HepG2 (cell line): ENCODE measurements at regions not wholly inside any gene's neighbourhood (a gene's known extent, or its start where the extent isn't known, plus 50 kb on each side); places are given as distances from the start of the nearest gene placed in this dataset.

Experiments used
- ATAC-seq: fragments of 200-7000 bp; cut with Tn5 transposase; 3 replicates; pipeline ENCODE4 v1.9.1; 2020; ENCODE audit warnings: mild to moderate bottlenecking, moderate library complexity
- BruUV-seq: library from RNA; stranded (reverse); fragments of 400-500 nt; replicated peaks from 2 replicates; lab custom pipeline; 2021; lab: Mats Ljungman, UMichigan
- CTCF ChIA-PET: fragments of 300-600 bp; formaldehyde crosslinking; extraction: SDS; loops from one replicate; lab custom pipeline; 2021; ENCODE audit warnings: low total read pairs, inconsistent platforms, low intra/inter-chr PET ratio; lab: Yijun Ruan, JAX
- POLR2A ChIA-PET: fragments of 350-600 bp; sonication (Branson Sonifier 250); formaldehyde crosslinking; loops from one replicate; lab custom pipeline; 2020; ENCODE audit warnings: antibody characterized with exemption, inconsistent platforms; lab: Yijun Ruan, JAX
- DNase-seq: peaks from one replicate; pipeline ENCODE4 v3.0.0-alpha.2; 2015; ENCODE audit warnings: low spot score
- FAIRE-seq: peaks from 3 replicates; lab custom pipeline; 2011; peaks lifted over from hg19 to GRCh38; lab: Jason Lieb, UNC
- H2AFZ ChIP-seq: one replicate; pipeline ENCODE4 v1.6.1; 2011; ENCODE audit warnings: low read length, inconsistent platforms
- H3K27ac ChIP-seq: fragments of 300-600 bp; 3 replicates; pipeline ENCODE4 v1.8.0; 2011; ENCODE audit warnings: mixed run types, mild to moderate bottlenecking, mixed read lengths, low read length, inconsistent platforms; ENCODE audit not compliant: insufficient read depth; ENCODE audit errors: extremely low read length
- H3K27me3 ChIP-seq, 2 experiments: fragments of 200-600 bp in 1 of 2; 2 replicates in 1 of 2; 3 replicates in 1 of 2; pipeline versions ENCODE4 v1.6.0 to v1.8.0; 2011; ENCODE audit warnings: low read length in 2 of 2, mild to moderate bottlenecking in 2 of 2, moderate library complexity in 2 of 2, inconsistent platforms in 1 of 2; ENCODE audit not compliant: insufficient read depth in 2 of 2, control insufficient read depth in 1 of 2
- H3K36me3 ChIP-seq, 2 experiments: fragments of 200-600 bp in 1 of 2; replicated peaks in 1 of 2; 2 replicates in 1 of 2; 3 replicates in 1 of 2; pipeline versions ENCODE4 v1.5.1 to v1.8.0; 2011; ENCODE audit warnings: low read length in 2 of 2, inconsistent platforms in 1 of 2; ENCODE audit not compliant: insufficient read depth in 2 of 2, control insufficient read depth in 1 of 2
- H3K4me1 ChIP-seq: 2 replicates; pipeline ENCODE4 v1.5.1; 2012; ENCODE audit warnings: low read length, inconsistent platforms; ENCODE audit not compliant: insufficient read depth
- H3K4me2 ChIP-seq: 2 replicates; pipeline ENCODE4 v1.6.0; 2011; ENCODE audit warnings: low read depth, low read length, inconsistent platforms
- H3K4me3 ChIP-seq, 3 experiments: fragments of 200-600 bp in 1 of 3; sonication (generic), shearing (Covaris generic) in 1 of 3; replicated peaks in 1 of 3; 2 replicates each; pipeline ENCODE4 v1.5.1; 2011 to 2016; ENCODE audit warnings: low read length in 3 of 3, inconsistent platforms in 2 of 3, low read depth in 2 of 3, mild to moderate bottlenecking in 2 of 3, control low read depth in 1 of 3, mixed read lengths in 1 of 3; ENCODE audit not compliant: insufficient read depth in 1 of 3
- H3K79me2 ChIP-seq: one replicate; pipeline ENCODE4 v1.6.1; 2011; ENCODE audit warnings: low read length, inconsistent platforms; ENCODE audit not compliant: insufficient read depth
- H3K9ac ChIP-seq: 2 replicates; pipeline ENCODE4 v1.6.0; 2011; ENCODE audit warnings: mild to moderate bottlenecking, low read depth, low read length, inconsistent platforms; ENCODE audit not compliant: insufficient read depth
- H3K9me3 ChIP-seq: 2 replicates; pipeline ENCODE4 v1.5.1; 2012; ENCODE audit warnings: mild to moderate bottlenecking, low read length
- H4K20me1 ChIP-seq: 2 replicates; pipeline ENCODE4 v1.6.0; 2011; ENCODE audit warnings: inconsistent platforms, mild to moderate bottlenecking, low read length, moderate library complexity; ENCODE audit not compliant: insufficient read depth
- AKAP8 ChIP-seq: sonication (generic); formaldehyde crosslinking; IDR thresholded peaks from 2 replicates; pipeline ENCODE4 v1.5.1; 2020; ENCODE audit warnings: mild to moderate bottlenecking, missing genetic modification reagents
- ATM ChIP-seq: fragments of 450-650 bp; IDR thresholded peaks from 2 replicates; pipeline ENCODE4 v1.7.1; 2017; ENCODE audit warnings: mild to moderate bottlenecking, borderline replicate concordance
- ATRX ChIP-seq: sonication (generic); formaldehyde crosslinking; IDR thresholded peaks from 2 replicates; pipeline ENCODE4 v1.4.0; 2020; ENCODE audit warnings: missing genetic modification reagents, borderline replicate concordance
- CBFB ChIP-seq: sonication (generic); formaldehyde crosslinking; IDR thresholded peaks from 2 replicates; pipeline ENCODE4 v1.4.0; 2020; ENCODE audit warnings: missing genetic modification reagents
- CCAR2 ChIP-seq: fragments of 200-400 bp; formaldehyde crosslinking; optimal IDR thresholded peaks from 2 replicates; pipeline ENCODE3; 2018; ENCODE audit warnings: low read depth, mild to moderate bottlenecking, low read length, moderate library complexity
- CEBPG ChIP-seq: IDR thresholded peaks from 2 replicates; pipeline ENCODE4 v1.6.1; 2016
- HINFP ChIP-seq: sonication (generic); formaldehyde crosslinking; IDR thresholded peaks from 2 replicates; pipeline ENCODE4 v1.4.0; 2020; ENCODE audit warnings: low read depth, mild to moderate bottlenecking, missing genetic modification reagents
- KMT2A ChIP-seq: sonication (generic); formaldehyde crosslinking; IDR thresholded peaks from 2 replicates; pipeline ENCODE4 v1.4.0; 2020; ENCODE audit warnings: missing genetic modification reagents
- MXI1 ChIP-seq: IDR thresholded peaks from 3 replicates; pipeline ENCODE4 v1.6.1; 2012; ENCODE audit warnings: low read depth, low read length, inconsistent platforms, borderline replicate concordance
- RBM39 ChIP-seq: fragments of 200-400 bp; formaldehyde crosslinking; IDR thresholded peaks from one replicate; pipeline ENCODE4 v1.6.1; 2018; ENCODE audit warnings: antibody characterized with exemption, mild to moderate bottlenecking, low read depth, low read length; ENCODE audit not compliant: poor library complexity, severe bottlenecking
- SPEN ChIP-seq: sonication (generic); formaldehyde crosslinking; IDR thresholded peaks from 2 replicates; pipeline ENCODE4 v1.5.1; 2020; ENCODE audit warnings: low read depth, mild to moderate bottlenecking, missing genetic modification reagents
- SSRP1 ChIP-seq: IDR thresholded peaks from 2 replicates; pipeline ENCODE4 v1.6.1; 2016; ENCODE audit warnings: control low read depth
- ZFP41 ChIP-seq: sonication (generic); formaldehyde crosslinking; IDR thresholded peaks from 2 replicates; pipeline ENCODE4 v1.4.0; 2020; ENCODE audit warnings: mild to moderate bottlenecking, missing genetic modification reagents, borderline replicate concordance
- ZIK1 ChIP-seq: sonication (generic); formaldehyde crosslinking; IDR thresholded peaks from 2 replicates; pipeline ENCODE4 v1.5.0; 2020; ENCODE audit warnings: mild to moderate bottlenecking, low read depth, missing genetic modification reagents, borderline replicate concordance
- ZMYM3 ChIP-seq: sonication (generic); formaldehyde crosslinking; IDR thresholded peaks from 2 replicates; pipeline ENCODE4 v1.5.1; 2020; ENCODE audit warnings: mild to moderate bottlenecking, missing genetic modification reagents
- ZNF121 ChIP-seq: sonication (generic); formaldehyde crosslinking; IDR thresholded peaks from 2 replicates; pipeline ENCODE4 v1.5.0; 2020; ENCODE audit warnings: mild to moderate bottlenecking, missing genetic modification reagents
- ZNF382 ChIP-seq: sonication (generic); formaldehyde crosslinking; IDR thresholded peaks from 2 replicates; pipeline ENCODE4 v1.5.0; 2020; ENCODE audit warnings: missing genetic modification reagents, mild to moderate bottlenecking, borderline replicate concordance
- ZNF432 ChIP-seq: sonication (generic); formaldehyde crosslinking; IDR thresholded peaks from 2 replicates; pipeline ENCODE4 v1.5.0; 2020; ENCODE audit warnings: missing genetic modification reagents, mild to moderate bottlenecking, borderline replicate concordance
- ZNF614 ChIP-seq: IDR thresholded peaks from 2 replicates; pipeline ENCODE4 v1.6.1; 2018; ENCODE audit warnings: missing biosample characterization, missing genetic modification reagents, inconsistent platforms, borderline replicate concordance
- ZNF7 ChIP-seq: IDR thresholded peaks from 2 replicates; pipeline ENCODE4 v1.6.1; 2016; ENCODE audit warnings: missing biosample characterization, missing genetic modification reagents
- WGBS: methylation state at CpG from one replicate; pipeline ENCODE4 v1.1.6; 2017; ENCODE audit warnings: low lambda C conversion rate; 5-methylcytosine and 5-hydroxymethylcytosine counted together
- in situ Hi-C: cut with HindIII; loops from 2 replicates; pipeline ENCODE4 v1.10.0; 2017; ENCODE audit warnings: low pct_unique_long_range_greater_than_20kb; ENCODE audit not compliant: extremely low pct_ligation_motif_present
- intact Hi-C: fragments of 100-400 bp; cut with micrococcal nuclease; formaldehyde crosslinking; loops from one replicate; pipeline ENCODE4 v1.10.0; 2022; ENCODE audit not compliant: unreplicated experiment

- H3K4me1 ChIP-seq: no peaks in the 10 kb centered on the region
- H3K27me3 ChIP-seq: no peaks in the 10 kb centered on the region
- no TSS peak for BruUV-seq
- 0% methylated on average over 1 of the region's 1 CpG for WGBS
- no peak overlapping the region for H3K4me2 ChIP-seq
- intact Hi-C loops: no loop called here
- TF ChIP-seq ZFP41 (CRISPR knock-in tag) (no peak), CCAR2 (no peak), MXI1 (no peak), ZNF614 (CRISPR knock-in tag) (no peak), ZNF382 (CRISPR knock-in tag) (no peak), RBM39 (no peak), ZMYM3 (CRISPR knock-in tag) (no peak), SPEN (no peak), ZNF7 (CRISPR knock-in tag) (no peak), ZIK1 (CRISPR knock-in tag) (no peak), SSRP1 (CRISPR knock-in tag) (no peak), AKAP8 (no peak), ATRX (CRISPR knock-in tag) (no peak), ATM (no peak), CEBPG (CRISPR knock-in tag) (no peak), CBFB (CRISPR knock-in tag) (no peak), HINFP (CRISPR knock-in tag) (no peak), ZNF121 (CRISPR knock-in tag) (no peak), KMT2A (no peak), ZNF432 (CRISPR knock-in tag) (no peak)
- TF ChIP-seq, all 625 proteins: peak for 0
- in situ Hi-C loops: no loop called here
- Histone ChIP-seq H3K9me3 (peaks cover 73% of the 10 kb centered on the region), H3K4me3 (no peak overlapping the region), H4K20me1 (no peaks in the 10 kb centered on the region), H3K9ac (no peak overlapping the region), H3K36me3 (no peaks in the 10 kb centered on the region), H2AFZ (no peak overlapping the region), H3K79me2 (no peaks in the 10 kb centered on the region), H3K27ac (no peak overlapping the region)
- ATAC-seq: no peak
- no peak for FAIRE-seq
- POLR2A ChIA-PET: no interaction called here
- no peak for DNase-seq
- CTCF ChIA-PET: no interaction called here
These were observed 452.1 kb upstream of the NEGR1 start for GRCh38 chr1:72734415-72734814.
